ENCODE measurements at regions not wholly inside any gene's neighbourhood (a gene's known extent, or its start where the extent isn't known, plus 50 kb on each side); places are given as distances from the start of the nearest gene placed in this dataset.

GRCh38 chr4:158997660-158998349 is 105.1 kb upstream of the RAPGEF2 start:
- H3K27ac Mint-ChIP-seq (ENCODE audit: unreplicated experiment), result no peak overlapping the region
- H3K4me3 Mint-ChIP-seq (ENCODE audit: unreplicated experiment), result no peak overlapping the region
- DNase-seq, result no peak
- peaks cover 4% of the 10 kb centered on the region for H3K4me1 Mint-ChIP-seq (ENCODE audit: low read depth, unreplicated experiment)
- TF ChIP-seq, protein P1, sequence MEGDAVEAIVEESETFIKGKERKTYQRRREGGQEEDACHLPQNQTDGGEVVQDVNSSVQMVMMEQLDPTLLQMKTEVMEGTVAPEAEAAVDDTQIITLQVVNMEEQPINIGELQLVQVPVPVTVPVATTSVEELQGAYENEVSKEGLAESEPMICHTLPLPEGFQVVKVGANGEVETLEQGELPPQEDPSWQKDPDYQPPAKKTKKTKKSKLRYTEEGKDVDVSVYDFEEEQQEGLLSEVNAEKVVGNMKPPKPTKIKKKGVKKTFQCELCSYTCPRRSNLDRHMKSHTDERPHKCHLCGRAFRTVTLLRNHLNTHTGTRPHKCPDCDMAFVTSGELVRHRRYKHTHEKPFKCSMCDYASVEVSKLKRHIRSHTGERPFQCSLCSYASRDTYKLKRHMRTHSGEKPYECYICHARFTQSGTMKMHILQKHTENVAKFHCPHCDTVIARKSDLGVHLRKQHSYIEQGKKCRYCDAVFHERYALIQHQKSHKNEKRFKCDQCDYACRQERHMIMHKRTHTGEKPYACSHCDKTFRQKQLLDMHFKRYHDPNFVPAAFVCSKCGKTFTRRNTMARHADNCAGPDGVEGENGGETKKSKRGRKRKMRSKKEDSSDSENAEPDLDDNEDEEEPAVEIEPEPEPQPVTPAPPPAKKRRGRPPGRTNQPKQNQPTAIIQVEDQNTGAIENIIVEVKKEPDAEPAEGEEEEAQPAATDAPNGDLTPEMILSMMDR (IDR thresholded peaks at IDR 0.05; ENCODE audit: partially characterized antibody, unreplicated experiment), result no peak
- no peaks in the 10 kb centered on the region for H3K36me3 Mint-ChIP-seq (ENCODE audit: unreplicated experiment)
- no peaks in the 10 kb centered on the region for H3K27me3 Mint-ChIP-seq (ENCODE audit: unreplicated experiment)
- no peaks in the 10 kb centered on the region for H3K9me3 Mint-ChIP-seq (ENCODE audit: unreplicated experiment)

- TF ChIP-seq, protein P1 (IDR thresholded peaks at IDR 0.05; ENCODE audit: partially characterized antibody, unreplicated experiment), result no peak
- Mint-ChIP-seq H3K4me1 (ENCODE audit: low read depth, unreplicated experiment) (peaks cover 4% of the 10 kb centered on the region), H3K36me3 (ENCODE audit: unreplicated experiment) (no peaks in the 10 kb centered on the region), H3K27ac (ENCODE audit: unreplicated experiment) (peak overlapping the region; percentile 14), H3K9me3 (ENCODE audit: unreplicated experiment) (no peaks in the 10 kb centered on the region), H3K4me3 (ENCODE audit: unreplicated experiment) (no peak overlapping the region), H3K27me3 (ENCODE audit: unreplicated experiment) (no peaks in the 10 kb centered on the region)
- no peak for DNase-seq
Measured at GRCh38 chr4:158998624-158999023, 104.3 kb upstream of the RAPGEF2 start.

GRCh38 chr4:158999166-158999682 is 103.7 kb upstream of the RAPGEF2 start:
- Mint-ChIP-seq H3K9me3 (ENCODE audit: unreplicated experiment) (no peaks in the 10 kb centered on the region), H3K4me3 (ENCODE audit: unreplicated experiment) (no peak overlapping the region), H3K36me3 (ENCODE audit: unreplicated experiment) (no peaks in the 10 kb centered on the region), H3K27me3 (ENCODE audit: unreplicated experiment) (no peaks in the 10 kb centered on the region), H3K4me1 (ENCODE audit: low read depth, unreplicated experiment) (peaks cover 4% of the 10 kb centered on the region), H3K27ac (ENCODE audit: unreplicated experiment) (no peak overlapping the region)
- DNase-seq, result no peak
- TF ChIP-seq, protein P1 (IDR thresholded peaks at IDR 0.05; ENCODE audit: partially characterized antibody, unreplicated experiment), result no peak

DNA sequence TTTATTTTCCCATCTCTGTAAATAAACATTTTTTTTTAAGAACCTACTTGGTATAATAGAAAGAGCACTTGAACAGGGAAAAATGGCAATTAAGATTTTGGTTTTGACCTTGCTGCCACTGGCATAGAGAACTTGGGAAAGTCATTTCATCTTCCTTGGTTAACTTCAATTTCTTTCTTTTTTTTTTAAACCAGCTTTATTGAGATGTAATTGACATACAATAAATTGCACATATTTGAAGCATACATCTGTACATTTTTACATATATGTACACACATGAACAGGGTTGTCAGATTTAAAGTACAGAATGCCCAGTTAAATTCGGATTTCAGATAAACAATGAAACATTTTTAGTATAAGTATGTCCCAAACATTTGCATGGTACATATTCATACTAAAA is 103.0 kb upstream of the RAPGEF2 start:
- H3K36me3 Mint-ChIP-seq (ENCODE audit: unreplicated experiment), result no peaks in the 10 kb centered on the region
- no peaks in the 10 kb centered on the region for H3K9me3 Mint-ChIP-seq (ENCODE audit: unreplicated experiment)
- H3K4me3 Mint-ChIP-seq (ENCODE audit: unreplicated experiment), result no peak overlapping the region
- H3K27ac Mint-ChIP-seq (ENCODE audit: unreplicated experiment), result no peak overlapping the region
- no peaks in the 10 kb centered on the region for H3K27me3 Mint-ChIP-seq (ENCODE audit: unreplicated experiment)
- peaks cover 4% of the 10 kb centered on the region for H3K4me1 Mint-ChIP-seq (ENCODE audit: low read depth, unreplicated experiment)
- TF ChIP-seq, protein P1 (IDR thresholded peaks at IDR 0.05; ENCODE audit: partially characterized antibody, unreplicated experiment), result no peak
- DNase-seq, result no peak

GRCh38 chr4:159002950-159003349 is 99.9 kb upstream of the RAPGEF2 start:
- TF ChIP-seq, protein P1 (IDR thresholded peaks at IDR 0.05; ENCODE audit: partially characterized antibody, unreplicated experiment), result no peak
- Mint-ChIP-seq H3K27me3 (ENCODE audit: unreplicated experiment) (no peaks in the 10 kb centered on the region), H3K9me3 (ENCODE audit: unreplicated experiment) (peaks cover 2% of the 10 kb centered on the region), H3K36me3 (ENCODE audit: unreplicated experiment) (no peaks in the 10 kb centered on the region), H3K27ac (ENCODE audit: unreplicated experiment) (no peak overlapping the region), H3K4me3 (ENCODE audit: unreplicated experiment) (no peak overlapping the region), H3K4me1 (ENCODE audit: low read depth, unreplicated experiment) (no peaks in the 10 kb centered on the region)
- DNase-seq, result no peak

Measured in glutamatergic neuron (in vitro differentiated cells).